HG03095 (cell line): ENCODE measurements at regions not wholly inside any gene's neighbourhood (a gene's known extent, or its start where the extent isn't known, plus 50 kb on each side); places are given as distances from the start of the nearest gene placed in this dataset.
A peak's percentile ranks its signal among the peaks of the same experiment; 100 is the strongest.
"Not testable (repeated sequence)": the region's sequence is repeated elsewhere in the genome, so short reads cannot be mapped to it uniquely, and the experiment has no call there.

Experiments
- ATAC-seq: cut with Tn5 transposase; IDR thresholded peaks from one replicate; pipeline ENCODE4 v1.9.1; 2021; ENCODE audit warnings: moderate library complexity; ENCODE audit not compliant: unreplicated experiment

DNA sequence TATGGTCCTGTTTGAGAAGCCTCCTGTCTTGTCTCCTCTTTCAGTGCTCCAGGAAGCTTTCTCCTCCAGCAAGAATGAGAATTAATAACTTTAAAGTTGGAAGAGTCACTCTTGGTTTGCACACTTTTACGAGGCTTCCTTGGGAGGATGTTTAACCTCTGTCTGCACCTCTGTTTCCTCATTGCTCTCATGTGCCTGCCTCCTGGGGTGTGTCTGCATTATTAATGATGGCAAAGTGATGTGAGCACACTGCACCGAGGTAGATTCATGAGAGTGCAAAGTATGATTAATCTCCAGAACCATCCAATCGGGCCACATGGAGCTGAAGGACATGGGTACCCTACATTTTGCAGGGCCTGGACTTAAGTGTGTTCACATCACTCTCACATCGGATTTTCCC, 73.5 kb upstream of the TENM4 start:
- ATAC-seq = no peak

DNA sequence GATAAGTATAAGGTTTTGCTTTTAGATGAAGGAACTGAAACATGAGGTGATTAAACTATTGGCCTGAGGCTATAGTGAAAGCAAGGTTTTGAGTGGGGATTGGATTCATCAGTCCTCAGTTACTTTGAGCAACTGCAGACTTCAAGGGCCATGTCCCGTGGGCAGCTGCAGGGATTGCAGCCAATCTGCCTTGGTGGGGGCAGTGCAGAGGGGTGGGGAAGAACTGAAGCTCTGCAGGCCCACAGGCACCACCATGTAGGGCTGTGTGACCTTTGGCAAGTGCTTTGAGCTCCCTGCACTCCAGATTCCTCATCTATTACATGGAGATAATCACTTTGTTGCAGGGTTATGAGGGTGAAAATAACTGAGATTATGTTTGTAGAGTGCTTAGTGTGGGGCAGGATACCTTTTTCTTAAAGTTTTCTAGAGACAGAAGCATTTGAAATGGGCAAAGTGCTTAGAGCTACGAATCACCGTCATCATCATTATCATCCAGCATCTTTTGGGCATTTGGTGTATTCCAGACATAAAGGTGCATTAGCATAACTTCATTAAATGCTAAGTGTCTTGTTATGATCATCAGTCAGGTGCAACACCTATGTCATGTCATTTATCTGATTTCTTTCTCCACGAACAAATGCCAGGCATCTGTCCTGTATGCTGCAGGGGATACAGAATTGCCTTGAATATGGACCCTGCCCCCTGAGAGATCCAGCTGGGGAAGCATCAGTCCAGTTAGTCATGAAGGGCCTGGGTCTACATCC, 72.1 kb upstream of the TENM4 start:
- no peak for ATAC-seq

DNA sequence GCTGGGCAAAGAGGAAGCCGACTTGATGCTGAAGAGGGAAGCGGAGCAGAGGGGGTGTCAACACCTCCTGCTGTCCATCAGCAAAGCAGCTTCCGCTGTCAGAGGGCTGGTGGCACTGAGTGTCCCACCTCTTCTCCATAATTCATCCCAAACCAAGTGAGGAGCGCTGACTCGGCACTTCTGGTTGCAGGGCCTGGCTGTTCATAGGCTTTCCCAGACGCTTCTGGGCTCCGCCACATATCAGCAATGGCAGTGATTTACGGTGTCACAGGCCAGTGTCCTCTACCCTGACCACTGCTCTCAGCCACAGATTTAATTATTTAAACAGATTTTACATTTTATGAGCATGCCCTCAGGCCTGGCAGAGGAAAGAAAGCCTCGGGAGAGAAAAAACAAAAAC, 70.1 kb upstream of the TENM4 start:
- no peak for ATAC-seq

DNA sequence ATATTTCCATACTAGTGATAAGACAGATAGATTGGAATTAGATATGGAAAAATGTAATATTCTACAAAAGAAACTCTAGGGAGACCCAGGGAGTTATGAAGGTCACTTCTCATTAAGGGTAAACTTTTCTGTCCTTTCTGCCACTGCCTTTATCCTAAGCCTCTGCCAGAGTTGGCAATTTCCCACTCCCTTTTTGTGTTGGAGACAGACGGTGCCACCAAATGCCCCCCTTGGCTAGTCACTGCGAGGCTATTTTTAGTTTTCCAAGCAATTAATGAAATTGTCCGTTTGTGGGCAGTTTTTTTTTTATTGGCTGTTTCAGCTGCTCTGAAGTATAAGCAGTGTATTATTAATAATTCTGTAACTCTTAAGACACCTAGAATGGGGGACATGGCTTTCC, 67.6 kb upstream of the TENM4 start:
- ATAC-seq = no peak

DNA sequence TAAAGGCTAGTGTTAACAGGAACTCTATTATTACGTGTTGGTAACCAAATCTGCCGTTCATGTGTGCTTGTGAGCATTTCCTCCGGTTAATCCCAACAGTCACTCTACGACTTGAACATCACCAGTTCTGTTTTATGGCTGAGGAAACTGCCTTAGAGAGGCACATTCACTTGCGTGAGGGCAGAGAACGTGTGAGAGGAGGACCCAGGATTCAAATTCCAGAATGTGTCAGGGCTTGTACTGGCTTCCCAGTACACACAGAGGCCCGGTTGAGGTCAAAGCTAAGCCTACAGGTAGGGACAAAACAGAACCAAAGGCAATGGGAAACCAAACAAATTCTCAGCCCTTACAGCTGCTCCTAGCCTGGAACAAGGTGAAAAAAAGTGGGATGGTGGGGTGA, 66.9 kb upstream of the TENM4 start:
- ATAC-seq = no peak

DNA sequence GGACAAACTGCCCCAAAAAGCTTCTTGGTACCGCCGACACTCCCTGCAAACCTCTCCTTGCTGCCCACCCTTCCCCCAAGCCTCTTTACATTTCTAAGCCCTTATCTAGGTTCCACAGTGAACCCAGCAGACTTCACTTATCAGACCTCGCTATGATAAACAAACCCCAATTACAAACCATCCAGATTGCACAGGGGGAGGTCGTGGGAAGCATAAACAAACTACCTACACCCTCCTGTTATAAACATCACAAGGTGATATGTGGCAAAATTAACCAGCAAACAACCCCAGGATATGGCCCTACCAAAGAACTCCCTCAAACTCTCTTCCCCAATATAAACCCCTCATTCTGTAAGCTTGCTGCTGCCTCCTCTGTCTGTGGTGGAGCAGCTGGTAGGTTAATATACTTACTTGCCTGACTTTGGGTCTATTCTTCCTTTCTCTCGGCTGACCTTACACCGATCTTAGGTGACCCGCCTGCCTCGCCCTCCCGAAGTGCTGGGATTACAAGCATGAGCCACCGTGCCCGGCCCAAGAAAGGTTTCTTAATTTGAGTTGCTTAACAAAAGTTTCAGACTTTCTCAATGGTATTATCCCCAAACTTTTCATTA, 66.0 kb upstream of the TENM4 start:
- ATAC-seq = no peak

DNA sequence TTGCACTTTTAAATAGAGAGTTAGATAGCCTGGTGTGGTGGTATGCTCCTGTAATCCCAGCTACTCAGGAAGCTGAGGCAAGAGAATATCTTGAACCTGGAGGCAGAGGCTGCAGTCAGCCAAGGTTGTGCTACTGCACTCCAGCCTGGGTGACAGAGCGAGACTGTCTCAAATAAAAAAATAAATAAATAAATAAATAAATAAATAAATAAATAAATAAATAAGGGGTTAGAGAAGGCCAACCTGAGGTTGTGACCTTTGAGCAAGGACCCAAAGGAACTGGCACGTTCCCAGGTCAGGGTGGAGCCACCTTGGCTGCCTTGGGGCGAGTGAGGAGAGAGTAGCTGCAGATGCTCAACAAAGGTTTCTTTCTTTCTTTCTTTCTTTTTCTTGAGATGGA, 65.3 kb upstream of the TENM4 start:
- ATAC-seq = no peak

DNA sequence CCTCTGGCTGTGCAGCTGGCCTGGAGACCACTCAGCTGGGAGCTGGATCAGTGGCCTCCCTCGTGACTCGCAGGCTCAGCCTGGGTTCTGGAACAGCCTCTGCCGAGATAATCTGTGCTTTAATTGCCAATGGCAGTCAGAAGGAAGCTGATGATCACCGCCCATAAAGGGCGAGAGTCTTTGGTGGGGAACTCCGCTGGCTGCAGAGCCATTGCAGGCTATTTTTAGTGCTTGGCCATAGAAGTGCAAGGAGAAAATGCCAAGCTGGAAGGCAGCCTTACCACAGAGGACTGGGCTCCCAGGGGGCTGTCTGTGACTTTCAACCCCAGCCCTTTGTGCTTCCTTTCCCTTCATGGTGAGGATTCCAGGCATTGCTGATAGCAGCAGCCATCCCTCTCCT, 62.2 kb upstream of the TENM4 start:
- ATAC-seq = no peak

DNA sequence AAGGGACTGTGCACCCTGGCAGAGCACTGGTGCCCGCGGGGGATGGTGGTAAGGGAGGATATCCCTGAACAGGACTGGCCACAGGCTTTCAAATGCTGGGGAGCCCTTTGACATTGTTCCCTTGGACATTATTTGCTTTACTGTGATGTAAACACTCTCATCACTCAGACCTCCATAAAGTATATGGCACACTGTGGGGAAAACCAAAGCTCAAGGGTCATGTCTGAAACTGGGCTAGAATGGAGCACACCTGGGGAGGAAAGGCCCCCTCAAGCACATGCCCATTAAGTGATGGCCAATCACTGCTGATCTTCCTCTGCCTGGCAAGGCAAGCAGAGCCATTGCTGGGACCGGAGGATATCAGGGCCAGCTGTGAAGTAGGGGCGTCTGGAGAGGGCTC, 60.9 kb upstream of the TENM4 start:
- no peak for ATAC-seq

DNA sequence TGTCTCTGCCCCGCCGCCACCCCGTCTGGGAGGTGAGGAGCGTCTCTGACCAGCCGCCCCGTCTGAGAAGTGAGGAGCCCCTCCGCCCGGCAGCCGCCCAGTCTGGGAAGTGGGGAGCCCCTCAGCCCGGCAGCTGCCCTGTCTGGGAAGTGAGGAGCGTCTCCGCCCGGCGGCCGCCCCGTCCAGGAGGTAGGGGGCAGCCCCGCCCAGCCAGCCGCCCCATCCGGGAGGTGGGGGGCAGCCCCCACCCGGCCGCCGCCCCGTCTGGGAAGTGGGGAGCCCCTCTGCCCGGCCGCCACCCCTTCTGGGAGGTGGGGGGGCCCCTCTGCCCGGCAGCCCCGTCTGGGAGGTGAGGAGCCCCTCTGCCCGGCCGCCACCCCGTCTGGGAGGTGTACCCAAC, 59.1 kb upstream of the TENM4 start:
- ATAC-seq = not testable (repeated sequence)

DNA sequence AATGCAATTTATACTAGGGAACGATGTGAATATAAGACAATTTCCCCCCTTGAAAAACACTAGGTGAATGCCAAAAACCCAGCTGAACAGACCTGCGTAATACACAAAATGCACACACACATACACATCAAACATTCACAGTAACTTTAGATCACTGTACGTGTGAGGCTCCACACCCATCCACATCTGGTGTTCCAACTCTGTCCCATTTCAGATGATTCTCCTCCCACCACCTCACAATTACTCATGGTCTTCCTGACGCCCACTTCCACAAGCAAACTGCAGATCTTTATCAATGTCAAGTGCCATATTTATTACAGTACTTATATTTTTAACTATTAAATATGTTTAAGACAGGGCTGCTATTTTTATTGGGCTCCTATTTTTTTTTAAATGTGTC, 57.8 kb upstream of the TENM4 start:
- ATAC-seq = no peak

DNA sequence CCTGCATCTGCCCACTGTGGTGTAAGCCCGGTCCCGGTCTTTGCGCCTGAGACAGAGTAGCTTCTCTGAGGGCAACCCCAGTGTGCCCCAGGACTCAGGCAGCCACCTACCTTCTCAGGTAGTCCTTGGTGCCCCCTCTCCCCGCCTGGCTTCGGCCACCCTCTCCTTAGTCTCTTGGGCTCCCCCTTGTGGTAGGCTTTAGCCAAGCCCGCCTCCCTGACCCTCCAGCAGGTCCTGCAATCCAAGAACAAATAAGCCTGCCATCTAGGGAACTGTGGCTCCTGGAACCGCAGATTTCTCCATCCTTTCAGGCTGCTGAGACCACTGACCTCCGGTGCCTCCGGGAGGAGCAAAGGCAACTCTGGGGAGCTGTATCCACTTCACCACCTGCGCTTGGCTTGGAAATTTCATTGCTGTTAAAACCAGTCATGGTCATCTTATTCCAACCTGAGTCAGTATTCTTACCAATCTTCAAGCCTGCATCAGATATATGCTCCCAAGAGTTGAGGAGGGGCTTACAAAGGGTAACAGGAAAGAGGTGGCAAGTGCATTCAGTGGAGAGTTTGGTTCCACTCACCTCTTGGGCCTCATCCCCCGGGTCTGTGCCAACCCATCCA, 52.8 kb upstream of the TENM4 start:
- peak; percentile 79 for ATAC-seq

DNA sequence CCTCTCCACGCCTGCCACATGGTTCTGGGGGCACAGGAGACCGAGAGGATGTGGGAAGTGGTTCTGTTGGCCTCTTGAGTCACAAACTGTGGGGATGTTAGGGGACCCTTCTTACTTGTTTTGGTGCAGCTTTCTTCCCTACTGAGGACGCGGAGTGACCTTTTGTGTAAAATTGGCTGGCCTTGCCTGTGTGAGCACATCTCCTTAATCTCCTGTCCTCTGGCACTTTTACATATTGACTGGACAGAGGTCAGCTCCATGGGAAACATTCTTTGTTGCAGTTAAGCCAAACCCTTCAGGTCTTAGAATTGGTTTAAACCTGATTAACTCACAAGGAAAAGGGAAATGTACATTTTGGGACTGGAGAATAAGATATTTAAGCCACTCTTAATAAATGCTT, 51.2 kb upstream of the TENM4 start:
- no peak for ATAC-seq
